NCI-H1436 treated with DMSO at 0.1 percent for 48 hours (cell line): ENCODE measurements at regions not wholly inside any gene's neighbourhood (a gene's known extent, or its start where the extent isn't known, plus 50 kb on each side); places are given as distances from the start of the nearest gene placed in this dataset.
"Not testable (repeated sequence)": the region's sequence is repeated elsewhere in the genome, so short reads cannot be mapped to it uniquely, and the experiment has no call there.

ENCODE experiments used
- DNase-seq: peaks from one replicate; lab custom pipeline; 2025; lab: John Stamatoyannopoulos, UW

- no peak for DNase-seq
These were observed 135.0 kb upstream of the ZNF536 start for GRCh38 chr19:30237140-30237539.

- DNase-seq: no peak
These were observed 131.1 kb upstream of the ZNF536 start for GRCh38 chr19:30240904-30241695.

- no peak for DNase-seq
These were observed 127.7 kb upstream of the ZNF536 start for GRCh38 chr19:30244533-30244932.

- DNase-seq: no peak
These were observed 126.7 kb upstream of the ZNF536 start for GRCh38 chr19:30245401-30246039.

GRCh38 chr19:30249911-30250310 is 122.3 kb upstream of the ZNF536 start:
- no peak for DNase-seq

GRCh38 chr19:30252214-30252613 is 120.0 kb upstream of the ZNF536 start:
- DNase-seq: no peak

- no peak for DNase-seq
These were observed 118.6 kb upstream of the ZNF536 start for GRCh38 chr19:30253581-30253996.

- DNase-seq: no peak
These were observed 118.0 kb upstream of the ZNF536 start for GRCh38 chr19:30254158-30254557.

GRCh38 chr19:30254789-30255188 is 117.4 kb upstream of the ZNF536 start:
- DNase-seq: no peak

GRCh38 chr19:30255791-30256495 is 116.2 kb upstream of the ZNF536 start:
- DNase-seq: no peak

- DNase-seq: no peak
These were observed 115.7 kb upstream of the ZNF536 start for GRCh38 chr19:30256496-30256850.

- no peak for DNase-seq
These were observed 108.3 kb upstream of the ZNF536 start for GRCh38 chr19:30263830-30264381.

GRCh38 chr19:30265918-30266317 is 106.3 kb upstream of the ZNF536 start:
- DNase-seq: not testable (repeated sequence)

- no peak for DNase-seq
These were observed 105.5 kb upstream of the ZNF536 start for GRCh38 chr19:30266687-30267086.

- no peak for DNase-seq
These were observed 104.9 kb upstream of the ZNF536 start for GRCh38 chr19:30267332-30267731.

GRCh38 chr19:30268601-30269000 is 103.6 kb upstream of the ZNF536 start:
- DNase-seq: no peak

GRCh38 chr19:30269638-30270037 is 102.5 kb upstream of the ZNF536 start:
- DNase-seq: no peak

GRCh38 chr19:30271816-30272215 is 100.4 kb upstream of the ZNF536 start:
- DNase-seq: no peak

- DNase-seq: no peak
These were observed 99.6 kb upstream of the ZNF536 start for GRCh38 chr19:30272554-30272953.

- DNase-seq: no peak
These were observed 99.0 kb upstream of the ZNF536 start for GRCh38 chr19:30273184-30273583.

GRCh38 chr19:30274987-30275386 is 97.2 kb upstream of the ZNF536 start:
- DNase-seq: no peak

GRCh38 chr19:30276011-30276882 is 95.9 kb upstream of the ZNF536 start:
- no peak for DNase-seq
